ENCODE measurements at regions not wholly inside any gene's neighbourhood (a gene's known extent, or its start where the extent isn't known, plus 50 kb on each side); places are given as distances from the start of the nearest gene placed in this dataset.
"Not testable (repeated sequence)": the region's sequence is repeated elsewhere in the genome, so short reads cannot be mapped to it uniquely, and the experiment has no call there.

- DNase-seq = no peak
Observed at GRCh38 chr16:51839727-51840462, 688.8 kb upstream of the SALL1 start.

- DNase-seq = no peak
Observed at GRCh38 chr16:51834794-51835193, 683.7 kb upstream of the SALL1 start.

GRCh38 chr16:51834133-51834532 lies 683.1 kb upstream of the SALL1 start:
- DNase-seq = no peak

- no peak for DNase-seq
Observed at GRCh38 chr16:51831595-51832367, 680.7 kb upstream of the SALL1 start.

- DNase-seq = not testable (repeated sequence)
Observed at GRCh38 chr16:51831034-51831433, 680.0 kb upstream of the SALL1 start.

- DNase-seq = no peak
Observed at GRCh38 chr16:51825779-51826178, 674.7 kb upstream of the SALL1 start.

- no peak for DNase-seq
Observed at GRCh38 chr16:51822471-51822870, 671.4 kb upstream of the SALL1 start.

- no peak for DNase-seq
Observed at GRCh38 chr16:51821527-51821926, 670.5 kb upstream of the SALL1 start.

- no peak for DNase-seq
Observed at GRCh38 chr16:51820176-51820575, 669.1 kb upstream of the SALL1 start.

GRCh38 chr16:51818342-51818944 lies 667.4 kb upstream of the SALL1 start:
- no peak for DNase-seq

- no peak for DNase-seq
Observed at GRCh38 chr16:51816929-51817328, 665.9 kb upstream of the SALL1 start.

- no peak for DNase-seq
Observed at GRCh38 chr16:51815523-51815922, 664.5 kb upstream of the SALL1 start.

GRCh38 chr16:51814617-51815016 lies 663.5 kb upstream of the SALL1 start:
- no peak for DNase-seq

- DNase-seq = no peak
Observed at GRCh38 chr16:51813609-51814008, 662.5 kb upstream of the SALL1 start.

GRCh38 chr16:51812945-51813344 lies 661.9 kb upstream of the SALL1 start:
- DNase-seq = no peak

GRCh38 chr16:51807551-51807950 lies 656.5 kb upstream of the SALL1 start:
- no peak for DNase-seq

- DNase-seq = no peak
Observed at GRCh38 chr16:51801635-51802034, 650.6 kb upstream of the SALL1 start.

- DNase-seq = no peak
Observed at GRCh38 chr16:51797669-51798259, 646.7 kb upstream of the SALL1 start.

- no peak for DNase-seq
Observed at GRCh38 chr16:51779240-51779639, 628.2 kb upstream of the SALL1 start.

- no peak for DNase-seq
Observed at GRCh38 chr16:51773071-51773890, 622.2 kb upstream of the SALL1 start.

GRCh38 chr16:51766739-51767138 lies 615.7 kb upstream of the SALL1 start:
- DNase-seq = no peak

- no peak for DNase-seq
Observed at GRCh38 chr16:51763072-51763661, 612.1 kb upstream of the SALL1 start.

All from CD4-positive, alpha-beta T cell treated with Interleukin-10 for 1 hour (primary cell).